Stomach (tissue), 8 donors: ENCODE measurements at regions not wholly inside any gene's neighbourhood (a gene's known extent, or its start where the extent isn't known, plus 50 kb on each side); places are given as distances from the start of the nearest gene placed in this dataset.

Source experiments
- DNase-seq, 2 donors: peaks; one replicate each; pipeline versions ENCODE4 v3.0.0 to v3.0.0-alpha.2; 2013 to 2019
- H3K27ac ChIP-seq, 5 donors: fragments of 200-600 bp in 4 of 5; sonication (generic) in 4 of 5; one replicate each; pipeline ENCODE4 v1.5.1; 2013 to 2019; ENCODE audit warnings: mild to moderate bottlenecking in 1 of 5, moderate library complexity in 1 of 5
- H3K27me3 ChIP-seq, 3 donors: fragments of 200-600 bp; sonication (generic); one replicate each; pipeline ENCODE4 v1.5.1; 2017 to 2019; ENCODE audit warnings: mixed run types in 1 of 3
- H3K36me3 ChIP-seq, 4 donors: fragments of 200-600 bp; sonication (generic); 1 replicate in 3 of 4; 2 replicates in 1 of 4; pipeline ENCODE4 v1.5.1; 2016 to 2019
- H3K4me1 ChIP-seq, 4 donors: fragments of 200-600 bp; sonication (generic); one replicate each; pipeline ENCODE4 v1.5.1; 2016 to 2019
- H3K4me3 ChIP-seq, 4 donors: fragments of 200-600 bp; sonication (generic) in 3 of 4; one replicate each; pipeline ENCODE4 v1.5.1; 2016 to 2019; ENCODE audit warnings: mild to moderate bottlenecking in 1 of 4
- H3K9me3 ChIP-seq, 4 donors: fragments of 200-600 bp; sonication (generic); one replicate each; pipeline ENCODE4 v1.5.1; 2016 to 2019
- EP300 ChIP-seq: sonication (generic); formaldehyde crosslinking; IDR thresholded peaks from one replicate; pipeline ENCODE4 v1.6.1; 2017; ENCODE audit warnings: antibody characterized with exemption
- POLR2A ChIP-seq, 4 donors: fragments of 450-650 bp; IDR thresholded peaks; one replicate each; pipeline ENCODE4 v1.6.1; 2016; ENCODE audit warnings: antibody characterized with exemption in 4 of 4, control low read depth in 2 of 4, mild to moderate bottlenecking in 1 of 4, moderate library complexity in 1 of 4
- POLR2AphosphoS5 ChIP-seq, 3 donors: sonication (generic); formaldehyde crosslinking; IDR thresholded peaks; one replicate each; pipeline ENCODE4 v1.6.1; 2016; ENCODE audit warnings: antibody characterized with exemption in 3 of 3
- WGBS, 5 donors: extraction: QIAGEN DNeasy Blood & Tissue Kit in 3 of 5; methylation state at CpG; one replicate each; pipeline versions ENCODE4 v1.1.5 to v1.1.7; 2013 to 2018; 5-methylcytosine and 5-hydroxymethylcytosine counted together
- intact Hi-C: fragments of 100-400 bp; cut with DNase I; formaldehyde crosslinking; loops from one replicate; pipeline ENCODE4 v1.15.1; 2023; ENCODE audit warnings: low total_unique reads
- TF ChIP-seq, protein P1 (sequence below), 7 experiments: fragments of 450-650 bp in 4 of 7; fragments of 200-600 bp in 3 of 7; sonication (generic) in 3 of 7; IDR thresholded peaks; one replicate each; pipeline ENCODE4 v1.5.1; 2016 to 2019; ENCODE audit warnings: antibody characterized with exemption in 7 of 7, control low read depth in 2 of 7, mild to moderate bottlenecking in 1 of 7
- donor health status: healthy with polysubstance abuse.
- donor health status: Bipolar disorder and iron deficiency.
- donor health status: healthy.

DNA sequence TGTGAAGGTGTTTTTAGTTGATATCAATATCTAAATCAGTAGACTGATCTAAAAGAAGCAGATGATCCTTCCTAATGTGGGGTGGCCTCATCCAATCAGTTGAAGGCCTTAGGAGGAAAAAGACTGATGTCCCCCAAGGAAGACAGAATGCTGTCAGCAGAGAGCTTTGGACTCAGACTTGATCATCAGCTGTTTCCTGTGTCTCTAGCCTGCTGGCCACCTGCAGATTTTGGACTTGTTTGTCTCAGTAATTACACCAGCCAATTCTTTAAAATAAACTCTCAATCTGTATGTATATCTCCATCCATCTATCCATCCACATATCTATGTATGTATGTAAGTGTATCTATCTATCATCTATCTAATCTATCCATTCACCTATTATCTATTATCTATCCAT lies 301.3 kb downstream of the LPIN1 start:
- Histone ChIP-seq H3K36me3 (no peaks in the 10 kb centered on the region), H3K27ac (no peak overlapping the region), H3K4me3 (no peak overlapping the region), H3K27me3 (no peaks in the 10 kb centered on the region), H3K9me3 (no peaks in the 10 kb centered on the region), H3K4me1 (peaks cover 0 to 5% (median 0%) of the 10 kb centered on the region in 4 donors)
- no peak for DNase-seq
- intact Hi-C loops: no loop called here
- TF ChIP-seq EP300 (no peak), POLR2AphosphoS5 (IDR thresholded peaks at IDR 0.05) (no peak), POLR2A (IDR thresholded peaks at IDR 0.05) (no peak)
- TF ChIP-seq, protein P1, sequence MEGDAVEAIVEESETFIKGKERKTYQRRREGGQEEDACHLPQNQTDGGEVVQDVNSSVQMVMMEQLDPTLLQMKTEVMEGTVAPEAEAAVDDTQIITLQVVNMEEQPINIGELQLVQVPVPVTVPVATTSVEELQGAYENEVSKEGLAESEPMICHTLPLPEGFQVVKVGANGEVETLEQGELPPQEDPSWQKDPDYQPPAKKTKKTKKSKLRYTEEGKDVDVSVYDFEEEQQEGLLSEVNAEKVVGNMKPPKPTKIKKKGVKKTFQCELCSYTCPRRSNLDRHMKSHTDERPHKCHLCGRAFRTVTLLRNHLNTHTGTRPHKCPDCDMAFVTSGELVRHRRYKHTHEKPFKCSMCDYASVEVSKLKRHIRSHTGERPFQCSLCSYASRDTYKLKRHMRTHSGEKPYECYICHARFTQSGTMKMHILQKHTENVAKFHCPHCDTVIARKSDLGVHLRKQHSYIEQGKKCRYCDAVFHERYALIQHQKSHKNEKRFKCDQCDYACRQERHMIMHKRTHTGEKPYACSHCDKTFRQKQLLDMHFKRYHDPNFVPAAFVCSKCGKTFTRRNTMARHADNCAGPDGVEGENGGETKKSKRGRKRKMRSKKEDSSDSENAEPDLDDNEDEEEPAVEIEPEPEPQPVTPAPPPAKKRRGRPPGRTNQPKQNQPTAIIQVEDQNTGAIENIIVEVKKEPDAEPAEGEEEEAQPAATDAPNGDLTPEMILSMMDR (IDR thresholded peaks at IDR 0.05): no peak

DNA sequence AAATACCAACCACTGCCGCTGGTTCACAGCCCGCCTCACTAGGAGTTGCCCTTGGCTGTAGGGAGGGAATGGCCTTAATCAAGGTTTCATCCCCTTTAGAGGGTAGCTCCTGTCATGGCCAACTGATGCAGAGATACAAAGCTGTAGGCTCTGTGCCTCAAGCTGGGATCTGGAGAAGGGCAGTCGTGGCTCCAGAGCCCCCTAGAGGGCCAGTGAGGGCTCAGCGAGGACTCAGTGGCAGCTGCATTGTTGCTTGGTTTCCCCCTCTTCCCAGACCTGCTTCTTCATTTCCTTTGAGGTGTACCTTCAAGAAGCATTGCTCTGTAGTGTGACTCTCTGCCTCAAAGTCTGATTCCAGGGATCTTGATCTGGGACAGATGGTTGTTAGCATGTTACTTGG lies 302.1 kb downstream of the LPIN1 start:
- no peak overlapping the region for H3K4me3 ChIP-seq
- TF ChIP-seq, protein P1 (IDR thresholded peaks at IDR 0.05): no peak
- TF ChIP-seq POLR2A (IDR thresholded peaks at IDR 0.05) (no peak), POLR2AphosphoS5 (IDR thresholded peaks at IDR 0.05) (no peak), EP300 (no peak)
- no peaks in the 10 kb centered on the region for H3K9me3 ChIP-seq
- intact Hi-C loops: no loop called here
- WGBS, 5 donors: 70 to 90% (median 75%) methylated on average over 3 to 4 of the region's 4 CpGs
- H3K27me3 ChIP-seq: no peaks in the 10 kb centered on the region
- H3K36me3 ChIP-seq: no peaks in the 10 kb centered on the region
- H3K4me1 ChIP-seq: peaks cover 0 to 5% (median 0%) of the 10 kb centered on the region in 4 donors
- DNase-seq: no peak
- H3K27ac ChIP-seq: no peak overlapping the region

DNA sequence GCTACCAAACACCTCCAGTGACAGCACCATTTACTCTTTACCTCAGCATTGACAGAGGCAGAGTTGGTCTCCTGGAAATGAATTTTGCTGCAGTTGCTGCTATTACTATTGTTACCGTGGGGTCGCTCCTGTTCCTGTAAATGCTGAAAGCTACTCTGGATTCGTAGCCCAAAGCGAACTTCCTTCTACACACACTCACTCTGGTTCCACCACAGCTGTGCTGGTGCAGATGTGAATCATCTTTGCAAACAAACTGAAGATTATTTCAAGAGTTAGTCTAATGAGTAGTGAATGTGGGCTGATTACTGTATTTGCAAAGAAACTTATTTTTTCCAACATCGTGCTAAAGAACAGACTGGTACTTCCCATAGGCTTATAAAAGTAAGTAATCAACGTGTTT lies 304.0 kb downstream of the LPIN1 start:
- WGBS, 5 donors: 41 to 54% (median 45%) methylated on average over 6 of the region's 6 CpGs
- TF ChIP-seq EP300: no peak
- TF ChIP-seq POLR2A (IDR thresholded peaks at IDR 0.05): no peak
- TF ChIP-seq POLR2AphosphoS5 (IDR thresholded peaks at IDR 0.05): no peak
- TF ChIP-seq, protein P1 (IDR thresholded peaks at IDR 0.05): no peak
- peak in 1 of 2 donors; percentile 52 for DNase-seq
- Histone ChIP-seq H3K9me3 (no peaks in the 10 kb centered on the region), H3K4me1 (peaks cover 0 to 5% (median 0%) of the 10 kb centered on the region in 4 donors), H3K36me3 (no peaks in the 10 kb centered on the region), H3K27me3 (no peaks in the 10 kb centered on the region), H3K27ac (no peak overlapping the region), H3K4me3 (no peak overlapping the region)
- intact Hi-C loops: no loop called here

DNA sequence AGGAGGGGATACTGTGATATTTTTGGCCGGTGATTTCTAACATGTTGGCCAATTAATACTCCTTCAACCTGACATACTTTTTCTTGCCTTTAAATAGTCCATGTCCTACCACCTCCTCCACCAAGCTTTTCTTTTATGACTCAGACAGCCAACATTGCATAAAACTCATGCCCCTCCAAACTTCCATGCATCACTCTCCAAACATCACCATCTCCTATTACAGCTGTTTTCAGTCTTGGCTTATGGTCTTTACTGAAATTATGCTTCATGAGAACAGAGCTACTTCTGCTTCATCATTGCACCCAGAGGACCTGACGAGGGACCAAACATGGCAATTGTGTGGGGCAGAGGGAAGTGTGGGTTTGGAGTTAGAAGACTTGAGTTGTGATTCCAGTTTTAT lies 305.4 kb downstream of the LPIN1 start:
- intact Hi-C loops: no loop called here
- Histone ChIP-seq H3K36me3 (no peaks in the 10 kb centered on the region), H3K4me1 (peaks cover 0 to 5% (median 1%) of the 10 kb centered on the region in 4 donors), H3K27me3 (no peaks in the 10 kb centered on the region), H3K9me3 (no peaks in the 10 kb centered on the region), H3K27ac (no peak overlapping the region), H3K4me3 (no peak overlapping the region)
- DNase-seq: no peak
- 82 to 95% (median 89%) methylated on average over 2 of the region's 2 CpGs for WGBS, 5 donors
- TF ChIP-seq POLR2AphosphoS5 (IDR thresholded peaks at IDR 0.05): no peak
- no peak for TF ChIP-seq POLR2A (IDR thresholded peaks at IDR 0.05)
- TF ChIP-seq EP300: no peak
- TF ChIP-seq, protein P1 (IDR thresholded peaks at IDR 0.05): no peak
